H1 (cell line): ENCODE measurements at regions not wholly inside any gene's neighbourhood (a gene's known extent, or its start where the extent isn't known, plus 50 kb on each side); places are given as distances from the start of the nearest gene placed in this dataset.

ENCODE experiments used
- MAFK ChIP-seq: IDR thresholded peaks from 2 replicates; pipeline ENCODE4 v1.6.1; 2012; ENCODE audit warnings: low read depth, mild to moderate bottlenecking, improper control_type of control experiment, low read length
- TF ChIP-seq, protein P1 (sequence below): fragments of 300-600 bp; sonication (generic); IDR thresholded peaks from 2 replicates; pipeline ENCODE4 v1.7.1; 2012; ENCODE audit warnings: low read length, moderate library complexity, mild to moderate bottlenecking, inconsistent platforms; ENCODE audit not compliant: insufficient replicate concordance

- TF ChIP-seq, protein P1, sequence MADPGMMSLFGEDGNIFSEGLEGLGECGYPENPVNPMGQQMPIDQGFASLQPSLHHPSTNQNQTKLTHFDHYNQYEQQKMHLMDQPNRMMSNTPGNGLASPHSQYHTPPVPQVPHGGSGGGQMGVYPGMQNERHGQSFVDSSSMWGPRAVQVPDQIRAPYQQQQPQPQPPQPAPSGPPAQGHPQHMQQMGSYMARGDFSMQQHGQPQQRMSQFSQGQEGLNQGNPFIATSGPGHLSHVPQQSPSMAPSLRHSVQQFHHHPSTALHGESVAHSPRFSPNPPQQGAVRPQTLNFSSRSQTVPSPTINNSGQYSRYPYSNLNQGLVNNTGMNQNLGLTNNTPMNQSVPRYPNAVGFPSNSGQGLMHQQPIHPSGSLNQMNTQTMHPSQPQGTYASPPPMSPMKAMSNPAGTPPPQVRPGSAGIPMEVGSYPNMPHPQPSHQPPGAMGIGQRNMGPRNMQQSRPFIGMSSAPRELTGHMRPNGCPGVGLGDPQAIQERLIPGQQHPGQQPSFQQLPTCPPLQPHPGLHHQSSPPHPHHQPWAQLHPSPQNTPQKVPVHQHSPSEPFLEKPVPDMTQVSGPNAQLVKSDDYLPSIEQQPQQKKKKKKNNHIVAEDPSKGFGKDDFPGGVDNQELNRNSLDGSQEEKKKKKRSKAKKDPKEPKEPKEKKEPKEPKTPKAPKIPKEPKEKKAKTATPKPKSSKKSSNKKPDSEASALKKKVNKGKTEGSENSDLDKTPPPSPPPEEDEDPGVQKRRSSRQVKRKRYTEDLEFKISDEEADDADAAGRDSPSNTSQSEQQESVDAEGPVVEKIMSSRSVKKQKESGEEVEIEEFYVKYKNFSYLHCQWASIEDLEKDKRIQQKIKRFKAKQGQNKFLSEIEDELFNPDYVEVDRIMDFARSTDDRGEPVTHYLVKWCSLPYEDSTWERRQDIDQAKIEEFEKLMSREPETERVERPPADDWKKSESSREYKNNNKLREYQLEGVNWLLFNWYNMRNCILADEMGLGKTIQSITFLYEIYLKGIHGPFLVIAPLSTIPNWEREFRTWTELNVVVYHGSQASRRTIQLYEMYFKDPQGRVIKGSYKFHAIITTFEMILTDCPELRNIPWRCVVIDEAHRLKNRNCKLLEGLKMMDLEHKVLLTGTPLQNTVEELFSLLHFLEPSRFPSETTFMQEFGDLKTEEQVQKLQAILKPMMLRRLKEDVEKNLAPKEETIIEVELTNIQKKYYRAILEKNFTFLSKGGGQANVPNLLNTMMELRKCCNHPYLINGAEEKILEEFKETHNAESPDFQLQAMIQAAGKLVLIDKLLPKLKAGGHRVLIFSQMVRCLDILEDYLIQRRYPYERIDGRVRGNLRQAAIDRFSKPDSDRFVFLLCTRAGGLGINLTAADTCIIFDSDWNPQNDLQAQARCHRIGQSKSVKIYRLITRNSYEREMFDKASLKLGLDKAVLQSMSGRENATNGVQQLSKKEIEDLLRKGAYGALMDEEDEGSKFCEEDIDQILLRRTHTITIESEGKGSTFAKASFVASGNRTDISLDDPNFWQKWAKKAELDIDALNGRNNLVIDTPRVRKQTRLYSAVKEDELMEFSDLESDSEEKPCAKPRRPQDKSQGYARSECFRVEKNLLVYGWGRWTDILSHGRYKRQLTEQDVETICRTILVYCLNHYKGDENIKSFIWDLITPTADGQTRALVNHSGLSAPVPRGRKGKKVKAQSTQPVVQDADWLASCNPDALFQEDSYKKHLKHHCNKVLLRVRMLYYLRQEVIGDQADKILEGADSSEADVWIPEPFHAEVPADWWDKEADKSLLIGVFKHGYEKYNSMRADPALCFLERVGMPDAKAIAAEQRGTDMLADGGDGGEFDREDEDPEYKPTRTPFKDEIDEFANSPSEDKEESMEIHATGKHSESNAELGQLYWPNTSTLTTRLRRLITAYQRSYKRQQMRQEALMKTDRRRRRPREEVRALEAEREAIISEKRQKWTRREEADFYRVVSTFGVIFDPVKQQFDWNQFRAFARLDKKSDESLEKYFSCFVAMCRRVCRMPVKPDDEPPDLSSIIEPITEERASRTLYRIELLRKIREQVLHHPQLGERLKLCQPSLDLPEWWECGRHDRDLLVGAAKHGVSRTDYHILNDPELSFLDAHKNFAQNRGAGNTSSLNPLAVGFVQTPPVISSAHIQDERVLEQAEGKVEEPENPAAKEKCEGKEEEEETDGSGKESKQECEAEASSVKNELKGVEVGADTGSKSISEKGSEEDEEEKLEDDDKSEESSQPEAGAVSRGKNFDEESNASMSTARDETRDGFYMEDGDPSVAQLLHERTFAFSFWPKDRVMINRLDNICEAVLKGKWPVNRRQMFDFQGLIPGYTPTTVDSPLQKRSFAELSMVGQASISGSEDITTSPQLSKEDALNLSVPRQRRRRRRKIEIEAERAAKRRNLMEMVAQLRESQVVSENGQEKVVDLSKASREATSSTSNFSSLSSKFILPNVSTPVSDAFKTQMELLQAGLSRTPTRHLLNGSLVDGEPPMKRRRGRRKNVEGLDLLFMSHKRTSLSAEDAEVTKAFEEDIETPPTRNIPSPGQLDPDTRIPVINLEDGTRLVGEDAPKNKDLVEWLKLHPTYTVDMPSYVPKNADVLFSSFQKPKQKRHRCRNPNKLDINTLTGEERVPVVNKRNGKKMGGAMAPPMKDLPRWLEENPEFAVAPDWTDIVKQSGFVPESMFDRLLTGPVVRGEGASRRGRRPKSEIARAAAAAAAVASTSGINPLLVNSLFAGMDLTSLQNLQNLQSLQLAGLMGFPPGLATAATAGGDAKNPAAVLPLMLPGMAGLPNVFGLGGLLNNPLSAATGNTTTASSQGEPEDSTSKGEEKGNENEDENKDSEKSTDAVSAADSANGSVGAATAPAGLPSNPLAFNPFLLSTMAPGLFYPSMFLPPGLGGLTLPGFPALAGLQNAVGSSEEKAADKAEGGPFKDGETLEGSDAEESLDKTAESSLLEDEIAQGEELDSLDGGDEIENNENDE: no peak
- TF ChIP-seq MAFK: no peak
- TF ChIP-seq, all 59 proteins: peak for 0
These were observed 284.0 kb downstream of the RPS6KC1 start (continued) for GRCh38 chr1:213335084-213335483.
